HL-60/S4 treated with phorbol 12-myristate 13-acetate at 8.2 ng/mL for 4 days and 3 days (cell line): ENCODE measurements at regions not wholly inside any gene's neighbourhood (a gene's known extent, or its start where the extent isn't known, plus 50 kb on each side); places are given as distances from the start of the nearest gene placed in this dataset.

Source experiments
- in situ Hi-C: fragments of 300-500 bp; cut with MboI; formaldehyde crosslinking; loops from 2 replicates; pipeline ENCODE4 v1.15.0; 2022; ENCODE audit warnings: low sequenced_read_pairs

GRCh38 chr5:160507221-160507721, 85.6 kb downstream of the PTTG1 start:
- in situ Hi-C loops: no loop called here

- in situ Hi-C loops: no loop called here
Observed at GRCh38 chr5:160508780-160509361, 87.2 kb downstream of the PTTG1 start.

GRCh38 chr5:160511280-160511929, 89.8 kb downstream of the PTTG1 start:
- in situ Hi-C loops: no loop called here
